NOMO-1 treated with DMSO at 0.1 percent for 48 hours (cell line): ENCODE measurements at regions not wholly inside any gene's neighbourhood (a gene's known extent, or its start where the extent isn't known, plus 50 kb on each side); places are given as distances from the start of the nearest gene placed in this dataset.

Experiments used
- DNase-seq: peaks from one replicate; lab custom pipeline; 2025; ENCODE audit not compliant: unreplicated experiment; lab: John Stamatoyannopoulos, UW

GRCh38 chr5:54772684-54773083 is 212.7 kb downstream of the ESM1 start:
- peak; percentile 40 for DNase-seq

- DNase-seq: no peak
Observed at GRCh38 chr5:54772231-54772630, 213.2 kb downstream of the ESM1 start.

GRCh38 chr5:54769746-54770145 is 215.6 kb downstream of the ESM1 start:
- DNase-seq: no peak

GRCh38 chr5:54769072-54769471 is 216.3 kb downstream of the ESM1 start:
- no peak for DNase-seq

- DNase-seq: no peak
Observed at GRCh38 chr5:54766748-54767147, 218.6 kb downstream of the ESM1 start.

- no peak for DNase-seq
Observed at GRCh38 chr5:54765165-54766028, 220.0 kb downstream of the ESM1 start.

- DNase-seq: peak; percentile 34
Observed at GRCh38 chr5:54764102-54765090, 221.0 kb downstream of the ESM1 start.

- DNase-seq: no peak
Observed at GRCh38 chr5:54761213-54761701, 224.1 kb downstream of the ESM1 start.

GRCh38 chr5:54760182-54760935 is 225.0 kb downstream of the ESM1 start:
- DNase-seq: peak; percentile 24

GRCh38 chr5:54758038-54758437 is 227.4 kb downstream of the ESM1 start:
- DNase-seq: no peak

- DNase-seq: no peak
Observed at GRCh38 chr5:54757541-54757940, 227.9 kb downstream of the ESM1 start.

- DNase-seq: no peak
Observed at GRCh38 chr5:54756796-54757402, 228.5 kb downstream of the ESM1 start.

- DNase-seq: peak; percentile 3
Observed at GRCh38 chr5:54756301-54756700, 229.1 kb downstream of the ESM1 start.

- no peak for DNase-seq
Observed at GRCh38 chr5:54754878-54755277, 230.5 kb downstream of the ESM1 start.

GRCh38 chr5:54754420-54754819 is 231.0 kb downstream of the ESM1 start:
- no peak for DNase-seq

- no peak for DNase-seq
Observed at GRCh38 chr5:54753753-54754152, 231.6 kb downstream of the ESM1 start.

- peak; percentile 83 for DNase-seq
Observed at GRCh38 chr5:54753034-54753433, 232.4 kb downstream of the ESM1 start.

GRCh38 chr5:54748527-54748926 is 231.0 kb downstream of the SNX18 start:
- DNase-seq: no peak

GRCh38 chr5:54746777-54747398 is 229.3 kb downstream of the SNX18 start:
- no peak for DNase-seq

GRCh38 chr5:54746346-54746745 is 228.8 kb downstream of the SNX18 start:
- no peak for DNase-seq
